Suprapubic skin (tissue), 4 donors: ENCODE measurements at regions not wholly inside any gene's neighbourhood (a gene's known extent, or its start where the extent isn't known, plus 50 kb on each side); places are given as distances from the start of the nearest gene placed in this dataset.

Experiments used
- EP300 ChIP-seq: sonication (generic); formaldehyde crosslinking; IDR thresholded peaks from one replicate; pipeline ENCODE4 v1.6.1; 2017; ENCODE audit warnings: antibody characterized with exemption
- POLR2A ChIP-seq, 2 donors: fragments of 450-650 bp; IDR thresholded peaks; one replicate each; pipeline ENCODE4 v1.6.1; 2017; ENCODE audit warnings: antibody characterized with exemption in 2 of 2, mild to moderate bottlenecking in 2 of 2, moderate library complexity in 2 of 2
- POLR2AphosphoS5 ChIP-seq, 3 donors: sonication (generic); formaldehyde crosslinking; IDR thresholded peaks; one replicate each; pipeline ENCODE4 v1.6.1; 2017; ENCODE audit warnings: antibody characterized with exemption in 3 of 3
- TF ChIP-seq, protein P1 (sequence below), 2 donors: fragments of 200-600 bp in 1 of 2; fragments of 450-650 bp in 1 of 2; sonication (generic) in 1 of 2; IDR thresholded peaks; one replicate each; pipeline ENCODE4 v1.5.1; 2016 to 2019; ENCODE audit warnings: antibody characterized with exemption in 2 of 2, mild to moderate bottlenecking in 1 of 2, moderate library complexity in 1 of 2

GRCh38 chr2:128702616-128703015 is 383.9 kb upstream of the HS6ST1 start:
- no peak for TF ChIP-seq POLR2A (IDR thresholded peaks at IDR 0.05)
- TF ChIP-seq, protein P1, sequence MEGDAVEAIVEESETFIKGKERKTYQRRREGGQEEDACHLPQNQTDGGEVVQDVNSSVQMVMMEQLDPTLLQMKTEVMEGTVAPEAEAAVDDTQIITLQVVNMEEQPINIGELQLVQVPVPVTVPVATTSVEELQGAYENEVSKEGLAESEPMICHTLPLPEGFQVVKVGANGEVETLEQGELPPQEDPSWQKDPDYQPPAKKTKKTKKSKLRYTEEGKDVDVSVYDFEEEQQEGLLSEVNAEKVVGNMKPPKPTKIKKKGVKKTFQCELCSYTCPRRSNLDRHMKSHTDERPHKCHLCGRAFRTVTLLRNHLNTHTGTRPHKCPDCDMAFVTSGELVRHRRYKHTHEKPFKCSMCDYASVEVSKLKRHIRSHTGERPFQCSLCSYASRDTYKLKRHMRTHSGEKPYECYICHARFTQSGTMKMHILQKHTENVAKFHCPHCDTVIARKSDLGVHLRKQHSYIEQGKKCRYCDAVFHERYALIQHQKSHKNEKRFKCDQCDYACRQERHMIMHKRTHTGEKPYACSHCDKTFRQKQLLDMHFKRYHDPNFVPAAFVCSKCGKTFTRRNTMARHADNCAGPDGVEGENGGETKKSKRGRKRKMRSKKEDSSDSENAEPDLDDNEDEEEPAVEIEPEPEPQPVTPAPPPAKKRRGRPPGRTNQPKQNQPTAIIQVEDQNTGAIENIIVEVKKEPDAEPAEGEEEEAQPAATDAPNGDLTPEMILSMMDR (IDR thresholded peaks at IDR 0.05): no peak
- TF ChIP-seq EP300: no peak
- TF ChIP-seq POLR2AphosphoS5 (IDR thresholded peaks at IDR 0.05): no peak
